ENCODE measurements at regions not wholly inside any gene's neighbourhood (a gene's known extent, or its start where the extent isn't known, plus 50 kb on each side); places are given as distances from the start of the nearest gene placed in this dataset.
"Not testable (repeated sequence)": the region's sequence is repeated elsewhere in the genome, so short reads cannot be mapped to it uniquely, and the experiment has no call there.

- not testable (repeated sequence) for TF ChIP-seq CTCF, POLR2AphosphoS5, POLR2A (IDR thresholded peaks at IDR 0.05)
These were observed 1096.6 kb downstream of the UQCRFS1 start for GRCh38 chr19:28116379-28116778.
